ENCODE measurements at regions not wholly inside any gene's neighbourhood (a gene's known extent, or its start where the extent isn't known, plus 50 kb on each side); places are given as distances from the start of the nearest gene placed in this dataset.
A peak's percentile ranks its signal among the peaks of the same experiment; 100 is the strongest.

DNA sequence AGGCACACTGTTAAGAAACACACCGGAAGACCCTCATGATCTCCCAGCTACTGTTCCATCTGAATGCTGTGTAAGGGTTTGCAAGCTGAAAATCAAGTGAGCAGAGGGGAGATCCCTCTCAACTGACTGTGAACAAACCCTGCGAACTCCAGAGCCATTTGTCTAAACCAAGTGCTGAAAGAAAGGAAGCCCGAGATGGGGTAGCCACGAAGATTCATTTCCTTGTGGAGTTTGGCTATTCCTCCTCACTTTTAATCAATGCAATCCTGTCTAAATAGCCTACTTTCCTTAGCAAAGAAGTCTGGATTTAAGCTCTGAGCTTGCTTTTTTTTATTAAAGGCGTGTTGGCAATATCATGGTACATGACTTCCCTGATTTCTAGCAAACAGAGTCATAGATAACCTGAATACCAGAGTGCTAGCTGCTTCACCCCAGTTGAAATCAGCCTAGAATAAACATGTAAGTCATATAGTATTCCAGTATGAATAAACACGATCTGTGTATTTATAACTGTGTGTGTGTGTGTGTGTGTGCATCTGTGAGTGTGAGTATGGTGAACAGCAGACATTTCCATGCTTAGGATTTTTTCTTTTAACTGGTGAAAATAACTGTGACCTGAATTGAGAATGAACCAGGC is 365.2 kb downstream of the ZNF521 start:
- H3K79me2 ChIP-seq (ENCODE audit: insufficient read depth, low read length), result no peaks in the 10 kb centered on the region
- H2AFZ ChIP-seq (ENCODE audit: low read length), result no peak overlapping the region
- H3K9ac ChIP-seq (ENCODE audit: low read depth, low read length, poor library complexity, severe bottlenecking), result no peak overlapping the region
- no peaks in the 10 kb centered on the region for H3K27me3 ChIP-seq (ENCODE audit: insufficient read depth, low read length, poor library complexity, severe bottlenecking)
- no peak for TF ChIP-seq EZH2phosphoT487 (IDR thresholded peaks at IDR 0.05; ENCODE audit: borderline replicate concordance)
- TF ChIP-seq, protein P1, sequence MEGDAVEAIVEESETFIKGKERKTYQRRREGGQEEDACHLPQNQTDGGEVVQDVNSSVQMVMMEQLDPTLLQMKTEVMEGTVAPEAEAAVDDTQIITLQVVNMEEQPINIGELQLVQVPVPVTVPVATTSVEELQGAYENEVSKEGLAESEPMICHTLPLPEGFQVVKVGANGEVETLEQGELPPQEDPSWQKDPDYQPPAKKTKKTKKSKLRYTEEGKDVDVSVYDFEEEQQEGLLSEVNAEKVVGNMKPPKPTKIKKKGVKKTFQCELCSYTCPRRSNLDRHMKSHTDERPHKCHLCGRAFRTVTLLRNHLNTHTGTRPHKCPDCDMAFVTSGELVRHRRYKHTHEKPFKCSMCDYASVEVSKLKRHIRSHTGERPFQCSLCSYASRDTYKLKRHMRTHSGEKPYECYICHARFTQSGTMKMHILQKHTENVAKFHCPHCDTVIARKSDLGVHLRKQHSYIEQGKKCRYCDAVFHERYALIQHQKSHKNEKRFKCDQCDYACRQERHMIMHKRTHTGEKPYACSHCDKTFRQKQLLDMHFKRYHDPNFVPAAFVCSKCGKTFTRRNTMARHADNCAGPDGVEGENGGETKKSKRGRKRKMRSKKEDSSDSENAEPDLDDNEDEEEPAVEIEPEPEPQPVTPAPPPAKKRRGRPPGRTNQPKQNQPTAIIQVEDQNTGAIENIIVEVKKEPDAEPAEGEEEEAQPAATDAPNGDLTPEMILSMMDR (conservative IDR thresholded peaks at IDR 0.05; ENCODE audit: low read length), result no peak
- no peaks in the 10 kb centered on the region for H3K36me3 ChIP-seq (ENCODE audit: insufficient read depth, low read length)
- no peak overlapping the region for H3K4me3 ChIP-seq (ENCODE audit: low read length, poor library complexity, severe bottlenecking)
- no peaks in the 10 kb centered on the region for H4K20me1 ChIP-seq (ENCODE audit: insufficient read depth, low read length, poor library complexity, severe bottlenecking)
- no peaks in the 10 kb centered on the region for H3F3A ChIP-seq (ENCODE audit: low read depth)
- no peak overlapping the region for H3K4me2 ChIP-seq (ENCODE audit: low read depth, low read length, poor library complexity, severe bottlenecking)
- H3K9me3 ChIP-seq (ENCODE audit: insufficient read depth, low read depth, low read length), result no peaks in the 10 kb centered on the region
- H3K9me2 ChIP-seq (replicated peaks; ENCODE audit: low read depth, low read length), result no peaks in the 10 kb centered on the region
- peaks cover 9% of the 10 kb centered on the region for H3K4me1 ChIP-seq (ENCODE audit: insufficient read depth, low read length, poor library complexity, severe bottlenecking)

DNA sequence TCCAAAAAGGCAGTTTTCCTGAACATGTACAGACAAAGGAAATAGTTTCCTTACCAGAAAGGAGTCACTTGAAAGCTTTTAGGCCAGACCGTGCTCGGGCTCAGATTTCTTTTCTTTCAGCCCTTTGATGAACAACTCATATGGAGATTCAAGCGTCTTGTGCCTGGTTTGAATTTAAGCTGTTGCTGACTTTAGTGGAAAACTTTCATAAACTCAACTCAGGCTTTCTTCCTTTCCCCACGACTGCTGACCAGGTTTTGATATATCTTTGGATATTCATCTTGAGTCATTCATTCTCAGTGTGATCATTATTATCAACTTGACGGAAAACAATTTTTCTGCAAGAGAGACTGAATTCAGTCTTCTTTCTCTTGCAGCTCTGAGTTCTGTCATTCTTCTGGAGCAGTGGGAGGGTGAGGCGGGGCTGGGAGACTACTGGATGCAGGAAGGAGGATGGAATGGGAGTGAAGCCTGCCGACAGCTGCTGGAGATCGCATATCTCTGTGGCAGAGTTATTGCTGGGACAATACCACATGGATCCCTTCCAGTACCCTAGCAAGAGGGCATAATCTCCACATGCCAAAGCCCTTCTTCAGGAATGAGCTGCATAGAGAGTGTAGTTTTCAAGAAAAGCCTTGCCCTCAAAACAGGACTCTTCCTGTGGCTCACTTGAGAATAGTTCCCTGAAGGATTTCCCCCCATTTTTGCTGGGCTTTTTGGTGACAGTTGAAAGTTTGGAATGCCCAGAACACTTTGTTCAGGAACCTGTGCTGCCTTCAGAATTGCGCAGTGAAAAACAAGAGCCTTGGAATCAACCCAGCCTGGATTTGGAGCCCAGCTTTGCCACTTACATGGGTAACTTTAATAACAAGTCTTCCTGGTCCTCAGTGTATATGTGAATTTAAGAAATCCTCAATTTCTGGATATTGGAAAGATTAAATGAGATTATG is 364.4 kb downstream of the ZNF521 start:
- Histone ChIP-seq H3K9ac (ENCODE audit: low read depth, low read length, poor library complexity, severe bottlenecking) (no peak overlapping the region), H3K27me3 (ENCODE audit: insufficient read depth, low read length, poor library complexity, severe bottlenecking) (no peaks in the 10 kb centered on the region), H2AFZ (ENCODE audit: low read length) (no peak overlapping the region), H3K4me2 (ENCODE audit: low read depth, low read length, poor library complexity, severe bottlenecking) (no peak overlapping the region), H3K4me1 (ENCODE audit: insufficient read depth, low read length, poor library complexity, severe bottlenecking) (peaks cover 9% of the 10 kb centered on the region), H3K4me3 (ENCODE audit: low read length, poor library complexity, severe bottlenecking) (no peak overlapping the region), H4K20me1 (ENCODE audit: insufficient read depth, low read length, poor library complexity, severe bottlenecking) (no peaks in the 10 kb centered on the region), H3K9me3 (ENCODE audit: insufficient read depth, low read depth, low read length) (no peaks in the 10 kb centered on the region), H3K36me3 (ENCODE audit: insufficient read depth, low read length) (no peaks in the 10 kb centered on the region), H3F3A (ENCODE audit: low read depth) (no peaks in the 10 kb centered on the region), H3K79me2 (ENCODE audit: insufficient read depth, low read length) (no peaks in the 10 kb centered on the region), H3K9me2 (replicated peaks; ENCODE audit: low read depth, low read length) (no peaks in the 10 kb centered on the region)
- no peak for TF ChIP-seq EZH2phosphoT487 (IDR thresholded peaks at IDR 0.05; ENCODE audit: borderline replicate concordance)
- TF ChIP-seq, protein P1 (conservative IDR thresholded peaks at IDR 0.05; ENCODE audit: low read length), result no peak

DNA sequence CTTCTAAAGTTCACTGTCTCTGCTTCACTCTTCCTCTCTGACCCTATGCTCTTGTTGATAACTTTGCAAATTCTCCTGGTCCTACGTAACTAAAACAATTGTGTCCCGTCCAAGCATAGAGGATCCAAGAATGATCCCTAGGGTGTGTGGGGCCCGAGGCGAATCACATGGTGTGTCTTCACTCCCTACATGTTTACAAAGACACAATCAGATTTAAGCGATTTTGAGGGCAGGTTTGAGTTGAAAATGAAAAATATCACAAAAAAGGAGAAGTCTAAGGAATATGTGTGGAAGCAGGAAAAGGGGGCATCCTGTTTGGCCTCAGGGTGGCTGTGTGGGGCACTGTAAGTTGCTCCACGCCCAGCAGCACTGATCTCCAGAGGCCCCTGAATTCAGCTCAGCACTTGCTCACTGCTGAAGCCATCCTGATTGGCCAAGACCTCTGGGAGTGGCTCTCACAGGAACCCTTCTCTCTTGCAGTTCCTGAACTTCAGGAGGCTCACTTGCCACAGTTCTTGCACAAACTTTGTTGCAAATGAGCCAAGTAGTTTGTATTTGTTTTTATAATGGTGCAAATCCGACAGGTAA is 363.6 kb downstream of the ZNF521 start:
- H3K4me3 ChIP-seq (ENCODE audit: low read length, poor library complexity, severe bottlenecking), result no peak overlapping the region
- H3K27me3 ChIP-seq (ENCODE audit: insufficient read depth, low read length, poor library complexity, severe bottlenecking), result no peaks in the 10 kb centered on the region
- peak overlapping the region; percentile 51 for H2AFZ ChIP-seq (ENCODE audit: low read length)
- peak overlapping the region; percentile 3 for H3K4me2 ChIP-seq (ENCODE audit: low read depth, low read length, poor library complexity, severe bottlenecking)
- no peaks in the 10 kb centered on the region for H3K79me2 ChIP-seq (ENCODE audit: insufficient read depth, low read length)
- no peaks in the 10 kb centered on the region for H3K9me3 ChIP-seq (ENCODE audit: insufficient read depth, low read depth, low read length)
- H3K9me2 ChIP-seq (replicated peaks; ENCODE audit: low read depth, low read length), result no peaks in the 10 kb centered on the region
- no peaks in the 10 kb centered on the region for H3F3A ChIP-seq (ENCODE audit: low read depth)
- no peak overlapping the region for H3K9ac ChIP-seq (ENCODE audit: low read depth, low read length, poor library complexity, severe bottlenecking)
- H3K36me3 ChIP-seq (ENCODE audit: insufficient read depth, low read length), result no peaks in the 10 kb centered on the region
- H4K20me1 ChIP-seq (ENCODE audit: insufficient read depth, low read length, poor library complexity, severe bottlenecking), result no peaks in the 10 kb centered on the region
- peaks cover 9% of the 10 kb centered on the region for H3K4me1 ChIP-seq (ENCODE audit: insufficient read depth, low read length, poor library complexity, severe bottlenecking)
- TF ChIP-seq, protein P1 (conservative IDR thresholded peaks at IDR 0.05; ENCODE audit: low read length), result no peak
- TF ChIP-seq EZH2phosphoT487 (IDR thresholded peaks at IDR 0.05; ENCODE audit: borderline replicate concordance), result no peak

All from Loucy (cell line).